GM12872 (cell line): ENCODE measurements at regions not wholly inside any gene's neighbourhood (a gene's known extent, or its start where the extent isn't known, plus 50 kb on each side); places are given as distances from the start of the nearest gene placed in this dataset.

ENCODE experiments used
- CTCF ChIP-seq: IDR thresholded peaks from 3 replicates; pipeline ENCODE4 v1.5.1; 2011; ENCODE audit warnings: low read depth, mild to moderate bottlenecking, low read length, moderate library complexity; ENCODE audit not compliant: insufficient read depth

- TF ChIP-seq CTCF: no peak
Measured at GRCh38 chr13:65159803-65160202, 2070.3 kb downstream of the PCDH9 start.

- TF ChIP-seq CTCF: no peak
Measured at GRCh38 chr13:65155861-65156260, 2074.3 kb downstream of the PCDH9 start.

- no peak for TF ChIP-seq CTCF
Measured at GRCh38 chr13:65154661-65155447, 2075.3 kb downstream of the PCDH9 start.

GRCh38 chr13:65149687-65150086 lies 2080.4 kb downstream of the PCDH9 start:
- TF ChIP-seq CTCF: no peak

GRCh38 chr13:65143920-65144319 lies 2086.2 kb downstream of the PCDH9 start:
- no peak for TF ChIP-seq CTCF

GRCh38 chr13:65133094-65133493 lies 2097.0 kb downstream of the PCDH9 start:
- no peak for TF ChIP-seq CTCF

GRCh38 chr13:65125236-65125635 lies 2104.9 kb downstream of the PCDH9 start:
- no peak for TF ChIP-seq CTCF

- no peak for TF ChIP-seq CTCF
Measured at GRCh38 chr13:65112531-65112941, 2117.6 kb downstream of the PCDH9 start.
